GM12891 (cell line): ENCODE measurements at regions not wholly inside any gene's neighbourhood (a gene's known extent, or its start where the extent isn't known, plus 50 kb on each side); places are given as distances from the start of the nearest gene placed in this dataset.
"Not testable (repeated sequence)": the region's sequence is repeated elsewhere in the genome, so short reads cannot be mapped to it uniquely, and the experiment has no call there.

Experiments
- DNase-seq: peaks from one replicate; pipeline ENCODE4 v3.0.0; 2011; ENCODE audit warnings: low spot score; ENCODE audit not compliant: insufficient read length
- FAIRE-seq: peaks from 2 replicates; lab custom pipeline; 2011; peaks lifted over from hg19 to GRCh38; lab: Jason Lieb, UNC
- PAX5 ChIP-seq: IDR thresholded peaks from 2 replicates; pipeline ENCODE4 v1.6.1; 2011; ENCODE audit warnings: low read length, moderate library complexity, mild to moderate bottlenecking; ENCODE audit not compliant: insufficient read depth, severe bottlenecking
- POLR2A ChIP-seq: IDR thresholded peaks from 2 replicates; pipeline ENCODE4 v1.6.1; 2011; ENCODE audit warnings: low read depth, low read length, control low read depth
- POLR2AphosphoS5 ChIP-seq: IDR thresholded peaks from 2 replicates; pipeline ENCODE4 v1.6.1; 2011; ENCODE audit warnings: low read depth, low read length, control low read depth
- POU2F2 ChIP-seq: IDR thresholded peaks from 2 replicates; pipeline ENCODE4 v1.6.1; 2011; ENCODE audit warnings: low read depth, mild to moderate bottlenecking, control low read depth, low read length, moderate library complexity
- SPI1 ChIP-seq: IDR thresholded peaks from 2 replicates; pipeline ENCODE4 v1.6.1; 2011; ENCODE audit warnings: low read depth, low read length, control low read depth
- TAF1 ChIP-seq: IDR thresholded peaks from 2 replicates; pipeline ENCODE4 v1.6.1; 2011; ENCODE audit warnings: low read depth, low read length, control low read depth

GRCh38 chr5:92633875-92634487, 947.0 kb downstream of the NR2F1-AS1 start:
- DNase-seq (no peak), FAIRE-seq (no peak)

GRCh38 chr5:92633176-92633575, 947.8 kb downstream of the NR2F1-AS1 start:
- DNase-seq (no peak), FAIRE-seq (no peak)
- TF ChIP-seq PAX5 (no peak), POLR2AphosphoS5 (no peak), POLR2A (no peak), POU2F2 (no peak), SPI1 (no peak), TAF1 (no peak)

More at GRCh38 chr5:92633875-92634487, 947.0 kb downstream of the NR2F1-AS1 start:
- TF ChIP-seq POLR2AphosphoS5 (no peak), PAX5 (no peak), POU2F2 (no peak), SPI1 (no peak), POLR2A (no peak), TAF1 (no peak)

DNA sequence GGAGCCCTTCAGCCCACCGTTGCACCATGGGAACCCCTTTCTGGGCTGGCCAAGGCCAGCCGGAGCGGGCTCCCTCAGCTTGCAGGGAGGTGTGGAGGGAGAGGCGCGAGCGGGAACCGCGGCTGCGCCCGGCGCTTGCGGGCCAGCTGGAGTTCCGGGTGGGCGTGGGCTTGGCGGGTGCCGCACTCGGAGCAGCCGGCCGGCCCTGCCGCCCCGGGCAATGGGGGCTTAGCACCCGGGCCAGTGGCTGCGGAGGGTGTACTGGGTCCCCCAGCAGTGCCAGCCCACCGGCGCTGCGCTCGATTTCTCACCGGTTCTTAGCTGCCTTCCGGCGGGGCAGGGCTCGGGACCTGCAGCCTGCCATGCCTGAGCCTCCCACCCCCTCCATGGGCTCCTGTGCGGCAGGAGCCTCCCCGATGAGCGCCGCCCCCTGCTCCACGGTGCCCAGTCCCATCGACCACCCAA, 949.8 kb downstream of the NR2F1-AS1 start:
- DNase-seq, FAIRE-seq: not testable (repeated sequence)

GRCh38 chr5:92629574-92629973, 951.4 kb downstream of the NR2F1-AS1 start:
- DNase-seq (no peak), FAIRE-seq (no peak)
- TF ChIP-seq TAF1 = no peak
- TF ChIP-seq SPI1 = no peak
- no peak for TF ChIP-seq POLR2AphosphoS5
- no peak for TF ChIP-seq POLR2A
- TF ChIP-seq POU2F2 = no peak
- TF ChIP-seq PAX5 = no peak

DNA sequence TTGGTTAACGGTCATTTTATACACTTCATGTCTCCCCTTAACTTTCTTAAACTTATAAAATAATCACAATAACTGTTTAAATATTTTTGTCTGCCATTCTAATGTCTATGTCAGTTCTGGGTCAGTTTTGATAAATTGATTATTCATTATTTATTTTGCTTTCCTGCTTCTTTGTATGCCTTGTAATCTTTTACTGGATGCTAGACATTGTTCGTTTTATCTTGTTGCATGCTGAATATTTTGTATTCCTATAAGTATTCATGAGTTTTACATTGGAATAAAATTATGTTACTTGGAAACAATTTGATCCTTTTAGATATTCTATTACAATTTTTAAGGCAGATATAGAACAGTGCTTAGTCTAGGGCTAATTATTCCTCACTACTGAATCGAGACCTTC, 952.0 kb downstream of the NR2F1-AS1 start:
- no peak for TF ChIP-seq POLR2A
- no peak for TF ChIP-seq POU2F2
- no peak for TF ChIP-seq SPI1
- no peak for TF ChIP-seq PAX5
- no peak for TF ChIP-seq POLR2AphosphoS5
- TF ChIP-seq TAF1 = no peak
- FAIRE-seq = no peak

DNA sequence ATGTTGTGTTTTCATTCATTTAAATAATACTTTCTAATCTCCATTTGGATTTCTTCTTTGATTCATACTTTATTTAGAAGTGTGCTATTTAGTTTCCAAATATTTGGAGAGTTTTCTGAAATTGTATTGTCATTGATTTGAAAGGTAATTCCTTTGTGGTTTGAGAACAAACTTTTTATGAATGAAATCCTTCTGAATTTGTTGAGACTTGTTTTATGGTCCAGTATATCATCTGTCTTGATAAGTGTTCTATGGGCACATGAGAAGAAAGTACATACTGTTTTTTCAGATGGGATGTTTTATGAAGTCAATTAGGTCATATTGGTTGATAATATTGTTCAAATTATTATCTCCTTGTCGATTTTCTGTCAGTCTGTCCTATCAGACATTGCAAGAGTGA, 953.8 kb downstream of the NR2F1-AS1 start:
- DNase-seq (no peak), FAIRE-seq (no peak)
- no peak for TF ChIP-seq POU2F2
- no peak for TF ChIP-seq POLR2A
- no peak for TF ChIP-seq POLR2AphosphoS5
- TF ChIP-seq TAF1 = no peak
- no peak for TF ChIP-seq SPI1
- TF ChIP-seq PAX5 = no peak

More for the DNA sequence above, 952.0 kb downstream of the NR2F1-AS1 start:
- no peak for DNase-seq

GRCh38 chr5:92616085-92616484, 964.9 kb downstream of the NR2F1-AS1 start:
- no peak for DNase-seq
- TF ChIP-seq PAX5 (no peak), POLR2AphosphoS5 (no peak), SPI1 (no peak), TAF1 (no peak), POLR2A (no peak), POU2F2 (no peak)
- FAIRE-seq = no peak

GRCh38 chr5:92613546-92613945, 967.5 kb downstream of the NR2F1-AS1 start:
- no peak for FAIRE-seq
- no peak for DNase-seq
- TF ChIP-seq TAF1 (no peak), SPI1 (no peak), POU2F2 (no peak), POLR2A (no peak), PAX5 (no peak), POLR2AphosphoS5 (no peak)

- DNase-seq, FAIRE-seq: not testable (repeated sequence)
These were observed 970.6 kb downstream of the NR2F1-AS1 start for GRCh38 chr5:92610435-92610834.

GRCh38 chr5:92605591-92605990, 975.4 kb downstream of the NR2F1-AS1 start:
- no peak for DNase-seq
- TF ChIP-seq POLR2A = no peak
- TF ChIP-seq POLR2AphosphoS5 = no peak
- TF ChIP-seq SPI1 = no peak
- TF ChIP-seq POU2F2 = no peak
- FAIRE-seq = no peak
